SK-N-SH treated with all-trans-retinoic acid at 6 μM for 48 hours (cell line): ENCODE measurements at regions not wholly inside any gene's neighbourhood (a gene's known extent, or its start where the extent isn't known, plus 50 kb on each side); places are given as distances from the start of the nearest gene placed in this dataset.

Source experiments
- GLIS3 ChIP-seq: fragments of 250-450 bp; sonication (Bioruptor Pico); IDR thresholded peaks from 2 replicates; pipeline ENCODE4 v1.5.0; 2020; ENCODE audit warnings: mild to moderate bottlenecking, moderate library complexity
- ISL1 ChIP-seq: fragments of 250-450 bp; sonication (Bioruptor Pico); IDR thresholded peaks from 2 replicates; pipeline ENCODE4 v2.1.2; 2022; ENCODE audit warnings: mild to moderate bottlenecking, moderate library complexity
- RARB ChIP-seq: fragments of 250-450 bp; sonication (Bioruptor Pico); IDR thresholded peaks from 2 replicates; pipeline ENCODE4 v1.8.0; 2021; ENCODE audit warnings: mild to moderate bottlenecking, moderate library complexity
- SNAI2 ChIP-seq: fragments of 250-450 bp; sonication (Bioruptor Pico); IDR thresholded peaks from 2 replicates; pipeline ENCODE4 v1.5.0; 2020; ENCODE audit warnings: mild to moderate bottlenecking, moderate library complexity
- ZC3H10 ChIP-seq: fragments of 250-450 bp; sonication (Bioruptor Pico); IDR thresholded peaks from 2 replicates; pipeline ENCODE4 v1.5.1; 2021; ENCODE audit warnings: mild to moderate bottlenecking, moderate library complexity
- ZNF70 ChIP-seq: fragments of 450-650 bp; formaldehyde crosslinking; IDR thresholded peaks from 2 replicates; pipeline ENCODE4 v1.5.0; 2020; ENCODE audit warnings: mild to moderate bottlenecking, moderate library complexity
- TF ChIP-seq, protein P1 (sequence below): fragments of 250-450 bp; sonication (Bioruptor Pico); IDR thresholded peaks from 2 replicates; pipeline ENCODE4 v1.5.1; 2020; ENCODE audit warnings: low read depth, mild to moderate bottlenecking, moderate library complexity
- TF ChIP-seq, protein P2 (sequence below): fragments of 250-450 bp; sonication (Bioruptor Pico); IDR thresholded peaks from 2 replicates; pipeline ENCODE4 v1.8.0; 2020; ENCODE audit warnings: mild to moderate bottlenecking, moderate library complexity, borderline replicate concordance

DNA sequence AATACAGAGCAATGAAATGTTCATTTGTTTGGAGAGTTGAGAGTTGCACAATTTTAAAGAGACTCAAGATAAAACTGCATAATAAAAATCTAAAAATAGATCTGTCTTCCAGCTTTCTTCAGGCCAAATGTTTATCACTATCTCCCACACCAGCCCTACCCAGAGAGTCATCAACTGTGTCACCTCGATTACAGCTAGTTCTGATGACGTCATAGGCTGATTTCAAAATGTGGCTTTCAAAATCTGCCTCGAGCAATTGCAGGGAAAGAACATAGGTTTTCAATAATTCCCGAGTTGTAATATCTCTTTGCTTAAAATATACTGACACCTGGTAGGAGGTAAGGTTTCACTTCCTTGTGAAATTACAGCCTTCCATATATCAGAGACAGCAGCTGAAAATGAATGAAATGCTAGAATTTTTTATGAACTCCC lies 677.6 kb upstream of the ID2 start:
- TF ChIP-seq SNAI2 (CRISPR knock-in tag), result peak; percentile 94
- TF ChIP-seq, protein P1, sequence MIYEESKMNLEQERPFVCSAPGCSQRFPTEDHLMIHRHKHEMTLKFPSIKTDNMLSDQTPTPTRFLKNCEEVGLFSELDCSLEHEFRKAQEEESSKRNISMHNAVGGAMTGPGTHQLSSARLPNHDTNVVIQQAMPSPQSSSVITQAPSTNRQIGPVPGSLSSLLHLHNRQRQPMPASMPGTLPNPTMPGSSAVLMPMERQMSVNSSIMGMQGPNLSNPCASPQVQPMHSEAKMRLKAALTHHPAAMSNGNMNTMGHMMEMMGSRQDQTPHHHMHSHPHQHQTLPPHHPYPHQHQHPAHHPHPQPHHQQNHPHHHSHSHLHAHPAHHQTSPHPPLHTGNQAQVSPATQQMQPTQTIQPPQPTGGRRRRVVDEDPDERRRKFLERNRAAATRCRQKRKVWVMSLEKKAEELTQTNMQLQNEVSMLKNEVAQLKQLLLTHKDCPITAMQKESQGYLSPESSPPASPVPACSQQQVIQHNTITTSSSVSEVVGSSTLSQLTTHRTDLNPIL (CRISPR knock-in tag), result peak; percentile 97
- no peak for TF ChIP-seq GLIS3 (CRISPR knock-in tag)
- no peak for TF ChIP-seq ZNF70 (CRISPR knock-in tag)
- TF ChIP-seq, protein P2, sequence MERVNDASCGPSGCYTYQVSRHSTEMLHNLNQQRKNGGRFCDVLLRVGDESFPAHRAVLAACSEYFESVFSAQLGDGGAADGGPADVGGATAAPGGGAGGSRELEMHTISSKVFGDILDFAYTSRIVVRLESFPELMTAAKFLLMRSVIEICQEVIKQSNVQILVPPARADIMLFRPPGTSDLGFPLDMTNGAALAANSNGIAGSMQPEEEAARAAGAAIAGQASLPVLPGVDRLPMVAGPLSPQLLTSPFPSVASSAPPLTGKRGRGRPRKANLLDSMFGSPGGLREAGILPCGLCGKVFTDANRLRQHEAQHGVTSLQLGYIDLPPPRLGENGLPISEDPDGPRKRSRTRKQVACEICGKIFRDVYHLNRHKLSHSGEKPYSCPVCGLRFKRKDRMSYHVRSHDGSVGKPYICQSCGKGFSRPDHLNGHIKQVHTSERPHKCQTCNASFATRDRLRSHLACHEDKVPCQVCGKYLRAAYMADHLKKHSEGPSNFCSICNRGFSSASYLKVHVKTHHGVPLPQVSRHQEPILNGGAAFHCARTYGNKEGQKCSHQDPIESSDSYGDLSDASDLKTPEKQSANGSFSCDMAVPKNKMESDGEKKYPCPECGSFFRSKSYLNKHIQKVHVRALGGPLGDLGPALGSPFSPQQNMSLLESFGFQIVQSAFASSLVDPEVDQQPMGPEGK, result no peak
- no peak for TF ChIP-seq ISL1 (CRISPR knock-in tag)
- no peak for TF ChIP-seq RARB (CRISPR knock-in tag)
- TF ChIP-seq ZC3H10, result no peak
